ENCODE measurements at regions not wholly inside any gene's neighbourhood (a gene's known extent, or its start where the extent isn't known, plus 50 kb on each side); places are given as distances from the start of the nearest gene placed in this dataset.

DNA sequence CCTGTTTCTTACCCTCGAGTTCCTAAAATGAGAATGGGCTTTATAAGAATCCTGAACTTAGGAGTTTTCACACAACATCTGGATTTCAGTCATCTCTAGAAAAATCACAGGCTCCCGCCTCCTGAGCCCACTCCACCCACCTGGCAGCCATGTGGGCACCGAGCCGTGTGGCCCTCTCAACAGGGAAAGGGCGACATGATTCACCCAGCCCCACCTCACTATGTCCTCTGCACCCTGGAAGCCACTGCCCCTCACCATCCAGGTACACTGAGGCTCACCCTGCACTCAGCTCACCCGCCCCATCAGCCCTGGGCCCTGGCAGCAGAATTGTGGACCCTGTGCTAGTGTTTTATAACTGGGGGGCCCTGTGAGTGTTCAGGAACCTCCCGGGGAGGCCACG is 101.5 kb downstream of the SHANK2 start:
- POLR2A ChIA-PET, result no interaction called here
- DNase-seq (ENCODE audit: extremely low spot score), result no peak
- TF ChIP-seq CTBP1 (IDR thresholded peaks at IDR 0.05; ENCODE audit: borderline replicate concordance), result no peak
- no peak for TF ChIP-seq NFRKB (IDR thresholded peaks at IDR 0.05)
- TF ChIP-seq FOXA1 (IDR thresholded peaks at IDR 0.05), result no peak
- TF ChIP-seq BHLHE40 (IDR thresholded peaks at IDR 0.05; ENCODE audit: borderline replicate concordance), result no peak
- TF ChIP-seq FOXM1 (IDR thresholded peaks at IDR 0.05; ENCODE audit: borderline replicate concordance), result no peak
- no peak for TF ChIP-seq ARNT (IDR thresholded peaks at IDR 0.05)
- no peak for TF ChIP-seq SUZ12 (IDR thresholded peaks at IDR 0.05)
- TF ChIP-seq ELF4 (IDR thresholded peaks at IDR 0.05), result no peak
- no peak for TF ChIP-seq ZNF384 (IDR thresholded peaks at IDR 0.05)
- TF ChIP-seq, protein P1, sequence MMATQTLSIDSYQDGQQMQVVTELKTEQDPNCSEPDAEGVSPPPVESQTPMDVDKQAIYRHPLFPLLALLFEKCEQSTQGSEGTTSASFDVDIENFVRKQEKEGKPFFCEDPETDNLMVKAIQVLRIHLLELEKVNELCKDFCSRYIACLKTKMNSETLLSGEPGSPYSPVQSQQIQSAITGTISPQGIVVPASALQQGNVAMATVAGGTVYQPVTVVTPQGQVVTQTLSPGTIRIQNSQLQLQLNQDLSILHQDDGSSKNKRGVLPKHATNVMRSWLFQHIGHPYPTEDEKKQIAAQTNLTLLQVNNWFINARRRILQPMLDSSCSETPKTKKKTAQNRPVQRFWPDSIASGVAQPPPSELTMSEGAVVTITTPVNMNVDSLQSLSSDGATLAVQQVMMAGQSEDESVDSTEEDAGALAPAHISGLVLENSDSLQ (IDR thresholded peaks at IDR 0.05), result no peak
- no peak for TF ChIP-seq SP1 (IDR thresholded peaks at IDR 0.05)
- TF ChIP-seq FOXK2 (IDR thresholded peaks at IDR 0.05), result no peak
- no peak for TF ChIP-seq L3MBTL2 (conservative IDR thresholded peaks at IDR 0.05)
- TF ChIP-seq TARDBP (IDR thresholded peaks at IDR 0.05), result no peak
- CTCF ChIA-PET, result no interaction called here

DNA sequence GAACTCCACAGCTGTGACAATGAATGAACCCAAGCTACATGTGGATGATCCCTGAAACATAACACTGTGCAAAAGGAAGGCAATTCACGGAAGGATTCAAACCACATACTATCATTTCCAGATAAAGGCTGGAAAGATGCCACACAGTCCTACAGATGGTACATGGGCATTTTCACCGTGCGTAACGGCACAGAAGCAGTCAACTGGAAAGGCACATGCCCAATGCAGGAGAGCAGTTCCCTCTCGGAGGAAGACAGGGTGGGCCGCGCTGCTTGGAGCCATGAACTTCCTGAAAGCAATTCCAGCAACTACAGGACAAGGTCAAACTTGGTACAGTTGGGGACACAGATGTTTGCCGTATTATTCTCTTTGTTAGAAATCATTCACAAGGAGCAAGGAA is 103.7 kb downstream of the SHANK2 start:
- ChIA-PET POLR2A (no interaction called here), CTCF (interaction anchor here (0.6 kb wide), 1 partner anchor 52 kb away, joined by 3 read pairs; no protein-coding TSS in a partner anchor)
- DNase-seq (ENCODE audit: extremely low spot score), result no peak
- TF ChIP-seq BHLHE40 (IDR thresholded peaks at IDR 0.05; ENCODE audit: borderline replicate concordance), result no peak
- no peak for TF ChIP-seq ZNF384 (IDR thresholded peaks at IDR 0.05)
- no peak for TF ChIP-seq ELF4 (IDR thresholded peaks at IDR 0.05)
- TF ChIP-seq, protein P1 (IDR thresholded peaks at IDR 0.05), result no peak
- TF ChIP-seq FOXA1 (IDR thresholded peaks at IDR 0.05), result no peak
- TF ChIP-seq FOXM1 (IDR thresholded peaks at IDR 0.05; ENCODE audit: borderline replicate concordance), result no peak
- TF ChIP-seq LEF1 (IDR thresholded peaks at IDR 0.05; ENCODE audit: borderline replicate concordance), result no peak
- no peak for TF ChIP-seq FOXK2 (IDR thresholded peaks at IDR 0.05)
- no peak for TF ChIP-seq TARDBP (IDR thresholded peaks at IDR 0.05)

DNA sequence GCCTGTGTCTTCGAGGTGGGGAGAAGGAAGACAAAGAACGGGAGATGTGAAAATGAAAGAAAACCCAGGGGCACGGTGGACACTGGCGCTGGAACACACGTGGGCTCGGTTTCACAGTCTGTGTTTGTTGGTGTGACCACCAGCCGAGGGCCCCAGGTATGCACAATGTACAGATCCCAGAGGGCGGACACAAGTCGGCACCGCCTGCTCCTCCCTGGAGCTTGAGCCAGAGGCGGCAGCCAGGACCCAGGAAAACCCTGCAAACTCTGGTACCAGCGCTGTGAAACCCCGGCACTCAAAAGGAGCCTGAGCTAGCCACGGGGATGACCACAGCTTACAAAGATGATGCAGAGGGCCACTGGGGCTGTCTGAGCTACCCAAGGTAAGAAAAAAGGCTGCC is 105.0 kb downstream of the SHANK2 start:
- ChIA-PET POLR2A (no interaction called here), CTCF (no interaction called here)

DNA sequence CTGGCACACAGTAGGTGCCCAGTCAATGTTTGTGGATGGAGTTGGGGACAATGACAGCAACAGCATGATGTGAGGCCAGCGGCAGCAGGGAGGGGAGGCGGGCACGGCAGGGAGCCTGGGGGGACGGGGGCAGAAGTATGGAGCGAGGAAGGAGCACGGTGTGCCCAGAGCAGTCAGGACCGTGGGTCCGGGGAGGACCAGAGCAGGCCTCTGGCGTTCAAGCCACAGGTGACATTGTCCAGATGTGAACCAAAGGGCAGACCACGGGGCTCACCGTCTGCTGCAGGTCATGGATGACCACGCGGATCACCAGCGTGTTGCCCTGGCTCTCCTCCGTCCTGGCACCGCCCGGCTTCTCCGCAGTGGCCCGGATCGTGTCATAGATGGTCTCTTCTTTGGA is 105.5 kb downstream of the SHANK2 start:
- ChIA-PET POLR2A (no interaction called here), CTCF (no interaction called here)
- no peak for TF ChIP-seq TARDBP (IDR thresholded peaks at IDR 0.05)
- no peak for TF ChIP-seq SUZ12 (IDR thresholded peaks at IDR 0.05)
- no peak for TF ChIP-seq FOXK2 (IDR thresholded peaks at IDR 0.05)
- no peak for TF ChIP-seq LEF1 (IDR thresholded peaks at IDR 0.05; ENCODE audit: borderline replicate concordance)
- no peak for TF ChIP-seq FOXM1 (IDR thresholded peaks at IDR 0.05; ENCODE audit: borderline replicate concordance)
- TF ChIP-seq ZNF384 (IDR thresholded peaks at IDR 0.05), result no peak
- TF ChIP-seq ELF4 (IDR thresholded peaks at IDR 0.05), result no peak
- TF ChIP-seq ARNT (IDR thresholded peaks at IDR 0.05), result no peak
- TF ChIP-seq SP1 (IDR thresholded peaks at IDR 0.05), result no peak
- no peak for TF ChIP-seq NFRKB (IDR thresholded peaks at IDR 0.05)
- TF ChIP-seq, protein P1 (IDR thresholded peaks at IDR 0.05), result no peak
- no peak for TF ChIP-seq BHLHE40 (IDR thresholded peaks at IDR 0.05; ENCODE audit: borderline replicate concordance)
- no peak for TF ChIP-seq L3MBTL2 (conservative IDR thresholded peaks at IDR 0.05)
- DNase-seq (ENCODE audit: extremely low spot score), result no peak

More for the DNA sequence above, 105.0 kb downstream of the SHANK2 start:
- no peak for TF ChIP-seq SUZ12 (IDR thresholded peaks at IDR 0.05)
- no peak for TF ChIP-seq HDGF (IDR thresholded peaks at IDR 0.05; ENCODE audit: borderline replicate concordance)
- no peak for TF ChIP-seq LEF1 (IDR thresholded peaks at IDR 0.05; ENCODE audit: borderline replicate concordance)
- TF ChIP-seq TARDBP (IDR thresholded peaks at IDR 0.05), result no peak
- TF ChIP-seq ELF4 (IDR thresholded peaks at IDR 0.05), result no peak
- no peak for TF ChIP-seq SP1 (IDR thresholded peaks at IDR 0.05)
- TF ChIP-seq FOXK2 (IDR thresholded peaks at IDR 0.05), result no peak
- TF ChIP-seq CTBP1 (IDR thresholded peaks at IDR 0.05; ENCODE audit: borderline replicate concordance), result no peak
- TF ChIP-seq FOXM1 (IDR thresholded peaks at IDR 0.05; ENCODE audit: borderline replicate concordance), result no peak
- no peak for TF ChIP-seq FOXA1 (IDR thresholded peaks at IDR 0.05)
- no peak for TF ChIP-seq ZNF384 (IDR thresholded peaks at IDR 0.05)
- no peak for TF ChIP-seq L3MBTL2 (conservative IDR thresholded peaks at IDR 0.05)
- TF ChIP-seq, protein P1 (IDR thresholded peaks at IDR 0.05), result no peak
- no peak for TF ChIP-seq NFRKB (IDR thresholded peaks at IDR 0.05)
- TF ChIP-seq BHLHE40 (IDR thresholded peaks at IDR 0.05; ENCODE audit: borderline replicate concordance), result no peak
- DNase-seq (ENCODE audit: extremely low spot score), result no peak

DNA sequence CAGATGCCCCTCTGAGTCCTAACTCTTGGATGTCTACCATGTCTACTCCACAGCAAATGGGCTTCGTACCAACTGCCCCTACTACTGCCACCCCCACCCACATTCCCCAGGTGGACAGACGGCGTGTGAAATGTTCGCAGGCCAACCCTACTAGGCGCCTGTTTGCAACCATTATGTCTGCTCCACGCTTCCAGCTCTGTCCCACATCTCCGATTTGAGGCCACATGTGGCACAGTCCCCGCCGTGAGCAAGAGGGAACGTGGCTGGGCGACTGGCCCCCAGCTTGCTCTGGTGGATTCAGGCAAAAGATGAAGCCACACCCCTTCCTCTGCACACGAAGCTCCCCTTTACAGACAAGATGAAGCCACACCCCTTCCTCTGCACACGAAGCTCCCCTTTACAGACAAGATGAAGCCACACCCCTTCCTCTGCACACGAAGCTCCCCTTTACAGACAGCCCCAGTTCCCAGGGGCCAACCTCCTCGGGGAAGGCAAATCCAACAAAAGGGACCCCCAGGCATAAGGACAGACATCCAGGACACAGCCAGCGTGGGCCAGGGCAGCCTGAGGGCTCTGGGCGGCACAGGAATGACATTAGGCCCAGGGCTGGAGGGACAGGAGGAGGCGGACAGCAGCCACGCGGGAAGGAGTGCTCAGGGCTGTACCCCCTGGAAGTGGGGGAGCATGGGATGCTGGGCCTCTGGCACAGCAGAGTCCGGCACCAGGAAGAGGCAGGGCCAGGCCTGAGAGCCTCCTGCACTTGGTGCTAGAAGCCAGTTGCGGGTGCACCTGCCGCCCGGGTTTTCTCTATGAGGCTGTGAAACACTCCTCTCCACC is 106.2 kb downstream of the SHANK2 start:
- no peak for DNase-seq (ENCODE audit: extremely low spot score)
- ChIA-PET CTCF (no interaction called here), POLR2A (no interaction called here)
- TF ChIP-seq L3MBTL2 (conservative IDR thresholded peaks at IDR 0.05), result no peak
- TF ChIP-seq BHLHE40 (IDR thresholded peaks at IDR 0.05; ENCODE audit: borderline replicate concordance), result no peak
- no peak for TF ChIP-seq ZNF384 (IDR thresholded peaks at IDR 0.05)
- TF ChIP-seq TARDBP (IDR thresholded peaks at IDR 0.05), result no peak
